ENCODE measurements at regions not wholly inside any gene's neighbourhood (a gene's known extent, or its start where the extent isn't known, plus 50 kb on each side); places are given as distances from the start of the nearest gene placed in this dataset.

- no peak for TF ChIP-seq CTCF (IDR thresholded peaks at IDR 0.05; ENCODE audit: low read depth, low read length)
- no peak for DNase-seq (ENCODE audit: extremely low read depth, low read depth)
These were observed 454.5 kb upstream of the PCDH7 start for GRCh38 chr4:30265716-30266115.

- no peak for TF ChIP-seq CTCF (IDR thresholded peaks at IDR 0.05; ENCODE audit: low read depth, low read length)
- DNase-seq (ENCODE audit: extremely low read depth, low read depth), result no peak
These were observed 451.8 kb upstream of the PCDH7 start for GRCh38 chr4:30268370-30268769.

GRCh38 chr4:30269850-30270249 is 450.3 kb upstream of the PCDH7 start:
- TF ChIP-seq CTCF (IDR thresholded peaks at IDR 0.05; ENCODE audit: low read depth, low read length), result no peak
- DNase-seq (ENCODE audit: extremely low read depth, low read depth), result no peak

DNA sequence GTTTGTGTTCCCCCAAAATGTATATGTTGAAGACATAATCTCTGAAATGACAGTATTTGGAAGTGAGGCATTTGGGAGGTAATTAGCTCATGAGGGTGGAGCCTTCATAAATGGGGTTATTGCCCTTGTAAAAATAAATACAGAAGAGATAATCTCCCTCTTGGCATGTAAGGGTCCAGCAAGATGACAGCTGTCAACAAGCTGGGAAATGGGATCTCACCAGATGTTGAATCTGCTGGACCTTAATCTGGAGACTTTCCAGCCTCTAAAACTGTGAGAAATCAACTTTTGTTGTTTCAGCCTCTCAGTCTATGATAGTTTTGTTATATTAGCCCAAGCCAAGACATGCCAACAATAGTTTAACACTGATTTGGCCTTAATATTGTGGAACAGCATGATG is 438.2 kb upstream of the PCDH7 start:
- no peak for DNase-seq (ENCODE audit: extremely low read depth, low read depth)
- no peak for TF ChIP-seq CTCF (IDR thresholded peaks at IDR 0.05; ENCODE audit: low read depth, low read length)

GRCh38 chr4:30283336-30283735 is 436.8 kb upstream of the PCDH7 start:
- TF ChIP-seq CTCF (IDR thresholded peaks at IDR 0.05; ENCODE audit: low read depth, low read length), result no peak
- no peak for DNase-seq (ENCODE audit: extremely low read depth, low read depth)

- no peak for TF ChIP-seq CTCF (IDR thresholded peaks at IDR 0.05; ENCODE audit: low read depth, low read length)
- DNase-seq (ENCODE audit: extremely low read depth, low read depth), result no peak
These were observed 425.9 kb upstream of the PCDH7 start for GRCh38 chr4:30294295-30294694.

GRCh38 chr4:30295652-30296051 is 424.5 kb upstream of the PCDH7 start:
- DNase-seq (ENCODE audit: extremely low read depth, low read depth), result no peak
- TF ChIP-seq CTCF (IDR thresholded peaks at IDR 0.05; ENCODE audit: low read depth, low read length), result no peak
